Ovary (tissue), 7 donors: ENCODE measurements at regions not wholly inside any gene's neighbourhood (a gene's known extent, or its start where the extent isn't known, plus 50 kb on each side); places are given as distances from the start of the nearest gene placed in this dataset.

Experiments
- DNase-seq, 5 donors: peaks; one replicate each; pipeline ENCODE4 v3.0.0-alpha.2; 2019 to 2020
- H3K27ac ChIP-seq, 2 donors: fragments of 200-600 bp; one replicate each; pipeline versions ENCODE4 v1.5.1 to v1.8.0; 2019 to 2022
- H3K27me3 ChIP-seq: fragments of 200-600 bp; one replicate; pipeline ENCODE4 v1.8.0; 2022
- H3K36me3 ChIP-seq: fragments of 200-600 bp; sonication (generic); one replicate; pipeline ENCODE4 v1.5.1; 2019
- H3K4me1 ChIP-seq: one replicate; pipeline ENCODE4 v1.8.1; 2013; ENCODE audit warnings: mild to moderate bottlenecking, moderate library complexity; ENCODE audit not compliant: insufficient read depth
- H3K4me3 ChIP-seq: fragments of 200-600 bp; sonication (generic); one replicate; pipeline ENCODE4 v1.5.1; 2017
- H3K9me3 ChIP-seq, 2 donors: fragments of 200-600 bp in 1 of 2; sonication (generic) in 1 of 2; one replicate each; pipeline versions ENCODE4 v1.5.1 to v1.8.1; 2013 to 2019; ENCODE audit warnings: mild to moderate bottlenecking in 1 of 2, moderate library complexity in 1 of 2
- EP300 ChIP-seq: sonication (generic); formaldehyde crosslinking; IDR thresholded peaks from one replicate; pipeline ENCODE4 v1.6.1; 2017; ENCODE audit warnings: antibody characterized with exemption
- POLR2A ChIP-seq: fragments of 450-650 bp; IDR thresholded peaks from one replicate; pipeline ENCODE4 v1.6.1; 2017; ENCODE audit warnings: antibody characterized with exemption, mild to moderate bottlenecking, moderate library complexity
- WGBS, 3 donors: extraction: QIAGEN DNeasy Blood & Tissue Kit in 1 of 3; methylation state at CpG; one replicate each; pipeline versions ENCODE4 v1.1.5 to v1.1.7; 2013 to 2017; 5-methylcytosine and 5-hydroxymethylcytosine counted together
- intact Hi-C, 4 donors: fragments of 100-400 bp; cut with DNase I; formaldehyde crosslinking; loops; one replicate each; pipeline versions ENCODE4 v1.11.0 to v1.15.1; 2022 to 2023
- TF ChIP-seq, protein P1 (sequence below), 3 donors: fragments of 450-650 bp in 2 of 3; fragments of 200-600 bp in 1 of 3; IDR thresholded peaks; one replicate each; pipeline versions ENCODE4 v1.5.1 to v1.8.0; 2016 to 2022; ENCODE audit warnings: antibody characterized with exemption in 3 of 3, mild to moderate bottlenecking in 1 of 3
- donor health status: DM: no; HTN: no; CAD: no; lungs with moderate emphysema.
- donor health status: DM: no; HTN: no; CAD: no.
- donor health status: Bipolar disorder and iron deficiency.
- donor health status: DM: no; HTN: no; CAD: no.
- donor health status: DM: yes; HTN: yes; CAD: no.

DNA sequence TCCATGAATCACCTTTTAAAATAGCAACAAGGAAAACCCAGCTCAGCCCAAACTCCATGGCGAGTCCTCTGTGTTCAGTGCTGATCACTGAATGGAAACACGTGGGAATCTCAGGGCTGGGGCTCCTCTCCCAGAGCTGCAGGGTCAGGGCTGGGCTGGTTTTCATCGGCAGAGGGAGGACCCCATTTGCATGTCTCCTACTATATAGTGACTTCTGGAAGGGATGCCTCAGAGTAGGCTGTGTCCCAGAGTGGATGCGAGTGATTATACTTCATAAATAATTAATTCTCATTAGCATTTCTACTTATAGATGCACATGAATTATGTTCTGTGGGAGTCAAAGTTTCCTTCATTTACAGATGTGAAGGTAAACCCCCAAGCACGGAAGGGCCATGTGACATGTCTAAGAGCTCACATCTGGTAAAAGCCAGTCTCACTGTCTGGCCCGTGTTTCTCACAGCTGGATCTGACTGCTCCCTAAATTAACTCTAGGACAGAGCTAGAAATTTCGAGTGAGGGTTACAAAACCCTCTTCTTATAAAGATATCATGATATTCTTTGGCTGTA is 685.0 kb downstream of the TMEM121 start:
- Histone ChIP-seq H3K4me3 (no peak overlapping the region), H3K27me3 (no peaks in the 10 kb centered on the region), H3K4me1 (no peaks in the 10 kb centered on the region), H3K27ac (no peak overlapping the region), H3K36me3 (no peaks in the 10 kb centered on the region), H3K9me3 (no peaks in the 10 kb centered on the region)
- no peak for DNase-seq
- intact Hi-C loops: no loop called here
- TF ChIP-seq EP300: no peak
- TF ChIP-seq POLR2A: no peak
- TF ChIP-seq, protein P1, sequence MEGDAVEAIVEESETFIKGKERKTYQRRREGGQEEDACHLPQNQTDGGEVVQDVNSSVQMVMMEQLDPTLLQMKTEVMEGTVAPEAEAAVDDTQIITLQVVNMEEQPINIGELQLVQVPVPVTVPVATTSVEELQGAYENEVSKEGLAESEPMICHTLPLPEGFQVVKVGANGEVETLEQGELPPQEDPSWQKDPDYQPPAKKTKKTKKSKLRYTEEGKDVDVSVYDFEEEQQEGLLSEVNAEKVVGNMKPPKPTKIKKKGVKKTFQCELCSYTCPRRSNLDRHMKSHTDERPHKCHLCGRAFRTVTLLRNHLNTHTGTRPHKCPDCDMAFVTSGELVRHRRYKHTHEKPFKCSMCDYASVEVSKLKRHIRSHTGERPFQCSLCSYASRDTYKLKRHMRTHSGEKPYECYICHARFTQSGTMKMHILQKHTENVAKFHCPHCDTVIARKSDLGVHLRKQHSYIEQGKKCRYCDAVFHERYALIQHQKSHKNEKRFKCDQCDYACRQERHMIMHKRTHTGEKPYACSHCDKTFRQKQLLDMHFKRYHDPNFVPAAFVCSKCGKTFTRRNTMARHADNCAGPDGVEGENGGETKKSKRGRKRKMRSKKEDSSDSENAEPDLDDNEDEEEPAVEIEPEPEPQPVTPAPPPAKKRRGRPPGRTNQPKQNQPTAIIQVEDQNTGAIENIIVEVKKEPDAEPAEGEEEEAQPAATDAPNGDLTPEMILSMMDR (IDR thresholded peaks at IDR 0.05): no peak
- 41 to 54% (median 53%) methylated on average over 7 of the region's 7 CpGs for WGBS, 3 donors

DNA sequence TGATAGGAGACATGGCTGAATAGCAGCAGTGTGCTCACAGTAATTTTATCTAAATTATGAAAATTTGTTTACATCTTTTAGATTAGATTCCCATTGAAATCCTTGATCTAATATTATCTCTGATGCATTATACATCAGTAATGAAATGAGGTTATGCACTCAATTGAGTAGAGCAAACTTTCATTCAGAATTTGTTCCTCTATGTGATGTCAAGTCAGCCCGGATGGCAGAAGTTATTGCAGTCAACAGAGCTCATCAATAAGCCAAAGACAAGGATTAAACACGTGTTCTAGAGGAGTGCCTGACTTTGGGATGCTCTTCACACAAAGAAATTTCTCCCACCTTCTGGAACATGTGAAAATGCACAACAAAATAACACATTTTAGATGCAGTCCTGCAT is 688.8 kb downstream of the TMEM121 start:
- 22 to 34% (median 27%) methylated on average over 2 of the region's 2 CpGs for WGBS, 3 donors
- intact Hi-C loops: no loop called here
- Histone ChIP-seq H3K27ac (no peak overlapping the region), H3K4me3 (no peak overlapping the region), H3K4me1 (no peaks in the 10 kb centered on the region), H3K9me3 (no peaks in the 10 kb centered on the region), H3K36me3 (no peaks in the 10 kb centered on the region), H3K27me3 (no peaks in the 10 kb centered on the region)
- no peak for DNase-seq
- TF ChIP-seq POLR2A: no peak
- TF ChIP-seq, protein P1 (IDR thresholded peaks at IDR 0.05): no peak
- TF ChIP-seq EP300: no peak

DNA sequence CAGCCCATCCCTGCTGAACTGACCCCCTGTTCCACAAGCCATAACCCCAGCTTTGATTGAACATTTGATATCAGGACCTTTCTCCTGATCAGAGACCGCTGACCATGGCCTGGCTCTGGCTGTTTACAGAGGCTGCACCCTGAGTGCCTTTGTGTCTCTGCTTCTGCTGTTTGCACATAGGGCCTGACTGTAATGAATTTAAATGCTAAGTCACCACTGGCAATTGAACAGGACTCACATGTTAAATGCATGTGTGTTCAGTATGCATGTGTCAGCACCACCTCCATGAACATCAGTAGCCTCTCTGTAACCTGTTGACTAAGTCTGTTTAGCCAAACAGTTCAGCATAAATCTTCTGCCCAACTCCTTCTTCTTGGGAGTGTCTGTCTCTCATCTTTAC is 690.3 kb downstream of the TMEM121 start:
- TF ChIP-seq POLR2A (no peak), EP300 (no peak)
- TF ChIP-seq, protein P1 (IDR thresholded peaks at IDR 0.05): no peak
- WGBS, 3 donors: 46 to 61% (median 59%) methylated on average over 1 of the region's 1 CpG

DNA sequence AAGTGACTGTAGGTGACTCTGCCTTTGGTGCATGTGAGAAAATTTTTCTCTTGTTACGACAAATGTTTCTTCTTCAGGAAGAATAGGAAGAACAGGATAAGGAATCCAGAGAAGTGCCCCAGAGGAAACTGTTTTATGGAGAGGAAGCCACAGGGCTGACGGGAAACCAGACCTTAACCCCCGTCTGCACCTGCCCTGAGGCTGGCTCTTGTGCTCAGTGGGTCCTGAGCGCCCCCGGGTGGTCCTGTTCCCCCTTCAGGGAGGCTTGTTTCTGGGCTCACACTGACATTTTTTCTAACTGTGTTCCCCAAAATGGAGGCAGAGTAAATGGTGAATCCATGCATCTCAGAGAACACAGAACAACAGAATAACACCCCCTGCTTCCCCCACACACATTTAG is 691.8 kb downstream of the TMEM121 start:
- Histone ChIP-seq H3K4me3 (no peak overlapping the region), H3K4me1 (no peaks in the 10 kb centered on the region), H3K36me3 (no peaks in the 10 kb centered on the region), H3K27me3 (no peaks in the 10 kb centered on the region), H3K9me3 (no peaks in the 10 kb centered on the region), H3K27ac (no peak overlapping the region)
- TF ChIP-seq, protein P1 (IDR thresholded peaks at IDR 0.05): no peak
- TF ChIP-seq POLR2A (no peak), EP300 (no peak)
- intact Hi-C loops: no loop called here
- 39 to 50% (median 46%) methylated on average over 5 of the region's 5 CpGs for WGBS, 3 donors
- no peak for DNase-seq

More for the DNA sequence above, 690.3 kb downstream of the TMEM121 start:
- Histone ChIP-seq H3K9me3 (no peaks in the 10 kb centered on the region), H3K4me1 (no peaks in the 10 kb centered on the region), H3K36me3 (no peaks in the 10 kb centered on the region), H3K27ac (no peak overlapping the region), H3K4me3 (no peak overlapping the region), H3K27me3 (no peaks in the 10 kb centered on the region)
- DNase-seq: no peak
- intact Hi-C loops: no loop called here
